A549 (cell line): ENCODE measurements at regions not wholly inside any gene's neighbourhood (a gene's known extent, or its start where the extent isn't known, plus 50 kb on each side); places are given as distances from the start of the nearest gene placed in this dataset.

ENCODE experiments used
- CTCF ChIP-seq: fragments of >200 bp; sonication (Bioruptor Twin); formaldehyde crosslinking; IDR thresholded peaks from 3 replicates; pipeline ENCODE4 v1.5.1; 2016
- EP300 ChIP-seq, 2 experiments: fragments of >200 bp; sonication (Bioruptor Twin); formaldehyde crosslinking; IDR thresholded peaks; 2 replicates in 1 of 2; 3 replicates in 1 of 2; pipeline ENCODE4 v1.6.1; 2016 to 2017
- MAX ChIP-seq: IDR thresholded peaks from 2 replicates; pipeline ENCODE4 v1.6.1; 2012
- POLR2A ChIP-seq: IDR thresholded peaks from 2 replicates; pipeline ENCODE4 v1.6.1; 2012; ENCODE audit warnings: mild to moderate bottlenecking, low read length
- RAD21 ChIP-seq, 2 experiments: fragments of >200 bp in 1 of 2; sonication (Bioruptor Twin) in 1 of 2; formaldehyde crosslinking in 1 of 2; IDR thresholded peaks in 1 of 2; conservative IDR thresholded peaks in 1 of 2; 2 replicates in 1 of 2; 3 replicates in 1 of 2; pipeline ENCODE4 v1.6.1; 2012 to 2018; ENCODE audit warnings: inconsistent platforms in 1 of 2
- RCOR1 ChIP-seq: fragments of 150-350 bp; IDR thresholded peaks from 2 replicates; pipeline ENCODE4 v1.6.1; 2014; ENCODE audit warnings: antibody characterized with exemption, low read length, low read depth
- ZFP36 ChIP-seq: fragments of 450-650 bp; IDR thresholded peaks from 2 replicates; pipeline ENCODE4 v1.6.1; 2014; ENCODE audit warnings: borderline replicate concordance; ENCODE audit not compliant: partially characterized antibody

- TF ChIP-seq EP300 (IDR thresholded peaks at IDR 0.05) (no peak), MAX (no peak), ZFP36 (no peak), CTCF (no peak), RAD21 (conservative IDR thresholded peaks at IDR 0.05 in 1 of 2, IDR thresholded peaks at IDR 0.05 in 1 of 2) (no peak), POLR2A (no peak), RCOR1 (no peak)
Observed at GRCh38 chr3:177482048-177482691, 284.9 kb upstream of the TBL1XR1 start.
